K562 (cell line): ENCODE measurements at regions not wholly inside any gene's neighbourhood (a gene's known extent, or its start where the extent isn't known, plus 50 kb on each side); places are given as distances from the start of the nearest gene placed in this dataset.

ENCODE experiments used
- SMC3 ChIP-seq: conservative IDR thresholded peaks from 2 replicates; pipeline ENCODE4 v1.6.1; 2011; ENCODE audit warnings: low read depth, low read length, improper control_type of control experiment; ENCODE audit not compliant: insufficient read depth
- TF ChIP-seq, protein P1 (sequence below), 3 experiments: IDR thresholded peaks in 2 of 3; conservative IDR thresholded peaks in 1 of 3; 2 replicates each; pipeline ENCODE4 v1.5.1; 2011 to 2012; ENCODE audit warnings: low read length in 3 of 3, mild to moderate bottlenecking in 3 of 3, control low read depth in 2 of 3, improper control_type of control experiment in 1 of 3, inconsistent platforms in 1 of 3, low read depth in 1 of 3, mixed read lengths in 1 of 3, moderate library complexity in 1 of 3; ENCODE audit not compliant: insufficient read depth in 2 of 3

DNA sequence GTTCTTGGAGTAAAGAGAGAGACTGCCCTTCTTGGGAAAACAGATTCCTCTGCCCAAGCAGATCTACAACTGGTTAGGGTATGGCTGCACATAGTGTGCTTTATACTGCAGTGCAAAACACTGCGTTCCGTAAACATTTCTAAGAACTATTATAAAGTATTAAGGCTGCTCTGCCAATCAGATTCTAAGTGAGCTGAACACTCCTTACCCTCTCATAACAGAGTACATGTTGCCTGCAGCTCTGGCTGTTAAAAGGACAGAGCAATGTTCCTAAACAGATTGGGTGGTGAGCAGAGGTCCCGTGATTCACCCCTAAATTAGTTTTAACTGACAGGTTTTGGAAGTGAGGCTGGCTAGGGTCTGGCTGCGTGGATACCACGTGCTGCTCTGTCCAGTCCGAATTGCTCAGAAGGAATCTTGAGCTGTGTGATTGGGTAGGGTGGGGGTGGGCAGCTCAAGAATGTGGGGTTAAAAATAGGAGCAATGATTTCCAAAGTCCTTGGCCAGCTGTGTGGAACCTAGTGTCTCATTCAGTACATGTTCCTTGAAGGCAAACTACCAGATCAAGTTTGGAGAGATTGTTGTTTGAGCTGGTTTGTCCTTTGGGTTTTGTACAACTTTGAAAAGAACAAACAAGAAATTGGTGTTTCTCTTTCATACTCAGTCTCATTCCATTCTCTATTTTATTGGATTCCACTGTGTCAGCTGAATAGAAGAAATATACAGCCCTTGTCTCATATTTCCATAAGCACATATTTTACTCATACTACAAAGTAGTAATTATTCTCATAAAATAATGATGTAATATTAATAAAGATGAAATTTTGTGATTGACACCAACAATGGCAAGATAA is 497.6 kb upstream of the CD180 start:
- no peak for TF ChIP-seq SMC3
- TF ChIP-seq, protein P1, sequence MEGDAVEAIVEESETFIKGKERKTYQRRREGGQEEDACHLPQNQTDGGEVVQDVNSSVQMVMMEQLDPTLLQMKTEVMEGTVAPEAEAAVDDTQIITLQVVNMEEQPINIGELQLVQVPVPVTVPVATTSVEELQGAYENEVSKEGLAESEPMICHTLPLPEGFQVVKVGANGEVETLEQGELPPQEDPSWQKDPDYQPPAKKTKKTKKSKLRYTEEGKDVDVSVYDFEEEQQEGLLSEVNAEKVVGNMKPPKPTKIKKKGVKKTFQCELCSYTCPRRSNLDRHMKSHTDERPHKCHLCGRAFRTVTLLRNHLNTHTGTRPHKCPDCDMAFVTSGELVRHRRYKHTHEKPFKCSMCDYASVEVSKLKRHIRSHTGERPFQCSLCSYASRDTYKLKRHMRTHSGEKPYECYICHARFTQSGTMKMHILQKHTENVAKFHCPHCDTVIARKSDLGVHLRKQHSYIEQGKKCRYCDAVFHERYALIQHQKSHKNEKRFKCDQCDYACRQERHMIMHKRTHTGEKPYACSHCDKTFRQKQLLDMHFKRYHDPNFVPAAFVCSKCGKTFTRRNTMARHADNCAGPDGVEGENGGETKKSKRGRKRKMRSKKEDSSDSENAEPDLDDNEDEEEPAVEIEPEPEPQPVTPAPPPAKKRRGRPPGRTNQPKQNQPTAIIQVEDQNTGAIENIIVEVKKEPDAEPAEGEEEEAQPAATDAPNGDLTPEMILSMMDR (IDR thresholded peaks at IDR 0.05 in 2 of 3, conservative IDR thresholded peaks at IDR 0.05 in 1 of 3; ENCODE audit: insufficient read depth in 2 of 3, low read depth in 1 of 3, low read length in 3 of 3) = no peak
